Fibroblast of skin of back (primary cell): ENCODE measurements at regions not wholly inside any gene's neighbourhood (a gene's known extent, or its start where the extent isn't known, plus 50 kb on each side); places are given as distances from the start of the nearest gene placed in this dataset.

Experiments
- DNase-seq: peaks from one replicate; pipeline ENCODE4 v3.0.0-alpha.2; 2013

DNA sequence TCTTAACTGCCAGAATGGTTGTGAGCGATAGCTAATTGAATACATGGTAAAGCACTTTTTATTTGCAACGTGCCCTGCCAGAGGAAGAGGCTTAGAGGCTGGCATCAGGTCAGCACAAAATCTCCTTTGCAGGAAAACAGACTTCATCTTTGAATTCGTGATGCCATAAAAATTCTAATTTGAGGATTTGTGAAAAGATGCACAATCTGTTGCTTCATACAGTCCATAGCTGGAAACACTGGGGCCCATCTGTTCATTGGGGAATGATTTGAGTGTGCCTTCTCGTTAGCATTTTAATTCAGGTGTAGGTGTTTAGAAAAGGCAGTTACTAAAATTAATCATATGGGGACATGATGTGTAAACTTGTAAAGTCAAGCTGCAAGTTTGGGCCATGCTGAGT lies 876.0 kb downstream of the SLC4A3 start:
- DNase-seq, result no peak

DNA sequence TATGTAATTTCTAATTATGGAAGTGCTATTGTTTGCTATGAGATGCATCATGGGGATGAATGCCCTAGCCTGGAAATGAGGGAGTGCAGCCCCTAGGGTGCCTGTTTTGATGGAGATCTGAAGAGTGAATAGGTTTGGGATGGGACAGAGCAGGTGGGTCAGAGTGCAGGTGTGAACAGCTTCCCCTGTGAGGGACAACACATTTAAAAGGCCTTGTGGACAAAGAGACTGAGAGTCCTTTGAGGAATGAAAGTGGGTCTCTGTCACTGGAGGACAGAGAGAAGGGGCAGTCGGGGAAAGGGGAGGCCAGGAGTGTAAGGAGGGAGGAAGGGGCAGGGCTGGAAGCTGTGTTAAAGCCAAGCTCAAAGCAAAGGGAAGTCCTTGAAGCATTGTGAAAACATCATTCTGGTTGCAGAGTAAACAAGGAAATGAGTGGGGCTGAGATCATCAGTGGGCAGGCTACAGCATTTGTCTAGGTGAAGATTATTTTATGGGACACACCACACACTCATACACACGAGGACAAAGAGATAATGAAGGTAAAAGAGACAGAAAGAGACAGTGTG lies 877.6 kb downstream of the SLC4A3 start:
- peak; percentile 48 for DNase-seq

DNA sequence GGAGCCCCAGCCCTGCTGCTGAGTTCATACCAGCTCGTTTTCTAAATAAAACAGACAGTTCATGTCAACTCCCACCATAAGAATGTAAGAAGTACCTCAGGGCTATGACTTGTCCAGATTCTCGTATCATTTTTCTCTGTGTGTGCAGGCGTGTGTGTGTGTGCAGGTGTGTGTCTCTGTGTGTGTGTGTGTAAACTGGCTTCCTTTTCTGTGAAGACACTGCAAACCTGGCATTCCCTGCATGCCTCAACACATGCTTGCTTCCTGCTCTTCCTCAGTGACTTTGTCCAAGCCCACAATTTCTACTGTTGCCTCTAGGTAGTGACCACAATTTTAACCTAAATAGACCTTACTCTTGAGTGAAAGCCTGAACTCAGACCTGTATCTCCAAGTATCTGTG lies 879.0 kb downstream of the SLC4A3 start:
- DNase-seq, result peak; percentile 15

DNA sequence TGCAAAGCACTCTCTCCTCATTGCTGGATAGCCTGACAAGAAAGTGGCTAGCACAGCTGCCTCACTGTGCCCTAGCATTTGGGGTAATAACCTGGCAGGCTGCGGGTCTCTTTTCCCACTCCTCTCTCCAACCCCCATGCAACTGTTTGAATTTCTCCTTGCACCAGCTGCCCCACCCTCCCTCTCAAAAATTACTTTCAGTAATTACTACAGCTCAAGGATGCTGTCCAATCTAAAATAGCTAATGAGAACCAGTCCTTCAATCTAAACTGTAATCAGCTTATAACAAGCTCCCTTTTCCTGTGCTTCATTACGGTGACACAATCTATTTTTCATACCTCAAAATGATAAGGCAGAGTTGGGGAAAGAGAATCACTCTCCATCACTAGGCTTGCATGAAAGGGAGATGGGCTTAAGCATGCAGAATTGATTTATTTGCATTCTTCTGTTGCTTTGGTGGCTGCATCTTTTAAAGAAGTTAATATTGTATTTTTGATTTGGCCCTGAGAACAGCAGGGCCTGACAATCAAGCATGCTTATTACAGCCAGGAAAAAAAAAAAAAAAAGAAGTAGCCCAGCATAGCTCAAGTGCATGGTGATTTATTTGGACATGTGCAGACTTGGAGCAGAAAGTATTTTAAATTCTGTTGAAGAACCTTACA lies 881.8 kb downstream of the SLC4A3 start:
- no peak for DNase-seq

- DNase-seq, result no peak
Measured at GRCh38 chr2:220509966-220510365, 882.5 kb downstream of the SLC4A3 start.

GRCh38 chr2:220510668-220511067 lies 883.2 kb downstream of the SLC4A3 start:
- DNase-seq, result peak; percentile 67

DNA sequence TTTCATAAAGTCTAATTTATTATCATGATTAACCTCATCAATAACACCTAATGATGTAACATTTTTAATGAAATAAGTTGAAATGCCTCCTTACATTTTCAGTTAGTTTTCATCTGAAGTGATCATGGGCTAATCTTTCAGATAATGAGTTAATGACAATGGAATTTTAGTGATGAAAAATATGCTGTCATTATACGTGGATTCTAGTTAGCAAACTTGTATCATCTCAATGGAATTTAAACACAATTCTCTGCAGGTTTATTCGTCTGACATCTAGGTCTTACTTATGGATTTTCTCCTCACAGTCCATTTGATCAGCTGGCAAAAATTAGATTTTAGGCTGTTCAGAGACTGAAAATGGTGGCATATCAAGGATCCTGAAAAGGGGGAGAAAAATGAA lies 885.0 kb downstream of the SLC4A3 start:
- DNase-seq, result peak; percentile 72

DNA sequence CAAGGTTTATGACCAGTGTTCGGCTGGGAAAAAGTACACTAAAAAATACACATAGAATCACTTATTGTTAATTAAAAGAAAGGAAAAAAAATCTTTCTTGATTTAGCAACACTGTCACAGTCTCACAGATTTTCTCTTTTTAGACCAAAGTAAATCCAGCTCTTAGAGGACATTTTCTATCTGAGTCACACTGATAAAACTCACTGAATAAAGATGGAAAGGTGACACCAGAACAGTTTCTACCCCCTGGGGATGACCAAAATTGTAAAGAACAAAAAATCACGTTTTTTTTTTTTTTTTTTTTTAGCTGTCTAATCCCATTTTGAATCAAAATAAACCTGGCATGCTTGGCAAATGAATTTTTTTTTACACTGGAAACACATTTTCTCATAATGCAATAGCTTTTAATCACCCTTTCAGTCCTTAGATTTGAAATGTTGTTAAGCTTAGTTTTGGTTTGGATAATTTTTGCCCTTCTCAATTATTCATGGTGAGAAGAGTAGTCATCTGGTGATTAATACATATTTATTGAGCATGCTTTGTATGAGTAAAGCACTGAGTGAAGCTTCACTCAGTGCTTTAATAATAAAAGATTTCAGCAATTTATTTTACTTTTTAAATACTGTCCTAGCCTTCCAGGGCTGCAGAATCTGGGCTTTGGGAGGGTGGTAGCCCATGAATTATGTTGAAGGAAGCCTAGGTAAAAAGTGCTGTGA lies 886.3 kb downstream of the SLC4A3 start:
- peak; percentile 38 for DNase-seq

GRCh38 chr2:220521551-220521950 lies 894.1 kb downstream of the SLC4A3 start:
- no peak for DNase-seq

DNA sequence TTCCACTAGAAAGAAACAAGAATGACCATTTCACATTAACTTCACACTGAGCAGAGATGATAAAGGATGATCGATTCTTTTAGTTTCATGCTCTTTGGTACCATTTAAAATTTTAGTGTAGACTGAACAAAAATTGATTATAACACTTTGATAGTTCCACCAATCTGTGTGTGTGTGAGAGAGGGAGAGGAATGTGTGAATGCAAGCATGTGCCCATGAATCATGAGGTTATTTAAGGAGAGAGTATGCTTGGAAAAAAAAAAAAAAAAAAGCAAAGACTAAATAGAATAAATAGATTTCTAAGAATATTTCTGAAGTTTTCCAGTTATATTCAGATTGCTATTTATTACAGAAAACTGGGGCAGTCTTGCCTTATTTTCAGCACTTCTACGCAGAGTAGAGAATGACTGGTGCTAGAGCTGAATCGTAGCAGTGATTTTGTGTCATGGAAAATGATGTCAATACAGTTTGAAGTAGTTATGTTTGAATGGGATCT lies 900.8 kb downstream of the SLC4A3 start:
- peak; percentile 23 for DNase-seq

DNA sequence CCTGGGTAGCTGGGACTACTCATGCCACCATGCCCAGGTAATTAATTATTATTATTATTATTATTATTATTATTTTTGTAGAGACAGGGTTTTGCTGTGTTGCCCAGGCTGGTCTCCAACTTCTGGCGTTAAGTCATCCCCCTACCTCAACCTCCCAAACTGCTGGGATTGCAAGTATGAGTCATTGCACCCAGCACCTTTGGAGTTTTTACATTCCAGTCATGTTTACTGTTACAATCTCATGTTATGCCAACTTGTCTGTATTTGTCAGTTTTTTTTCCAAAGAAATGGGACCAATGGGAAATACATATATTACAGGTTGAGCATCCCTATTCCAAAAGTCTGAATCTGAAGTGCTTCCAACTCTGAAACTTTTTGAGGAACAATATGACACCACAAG lies 903.8 kb downstream of the SLC4A3 start:
- no peak for DNase-seq

DNA sequence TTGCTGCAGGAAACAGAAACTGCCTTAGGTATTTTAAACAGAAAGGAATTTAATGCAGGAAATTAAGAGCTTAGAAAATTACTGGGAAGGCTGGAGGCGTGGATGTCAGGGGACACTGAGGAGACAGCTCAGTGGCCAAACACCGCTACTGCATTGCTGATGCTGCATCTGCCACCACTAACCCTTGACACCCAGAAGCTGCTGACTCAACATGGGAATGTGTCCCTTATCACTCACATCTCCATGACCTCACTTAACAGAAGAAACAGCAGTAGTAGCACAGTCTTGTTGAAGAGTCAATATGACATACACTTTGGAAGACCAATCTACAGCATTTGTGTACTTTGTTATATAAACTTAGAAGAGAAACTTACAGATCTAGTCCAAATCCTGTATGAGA lies 906.1 kb downstream of the SLC4A3 start:
- peak; percentile 64 for DNase-seq

DNA sequence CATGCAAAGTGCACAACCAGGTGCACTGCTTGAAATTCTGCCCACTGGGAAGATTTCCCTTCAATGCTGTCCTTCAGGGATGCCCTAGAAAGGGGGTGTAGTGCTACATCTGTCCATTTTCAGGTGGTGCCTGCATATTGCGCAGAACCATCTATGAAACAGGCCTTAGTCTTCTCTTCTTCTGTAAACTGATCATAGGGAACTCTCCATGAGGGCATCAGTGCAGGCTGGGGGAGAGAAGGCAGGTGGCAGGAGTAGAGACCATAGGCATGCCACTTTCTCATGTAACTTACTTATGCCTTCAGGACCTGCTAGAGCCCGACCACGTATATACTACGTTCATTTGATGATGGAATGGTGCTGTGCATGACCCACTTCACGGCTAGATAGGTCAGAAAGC lies 912.1 kb downstream of the SLC4A3 start:
- DNase-seq, result no peak

GRCh38 chr2:220544049-220544448 lies 916.6 kb downstream of the SLC4A3 start:
- no peak for DNase-seq

DNA sequence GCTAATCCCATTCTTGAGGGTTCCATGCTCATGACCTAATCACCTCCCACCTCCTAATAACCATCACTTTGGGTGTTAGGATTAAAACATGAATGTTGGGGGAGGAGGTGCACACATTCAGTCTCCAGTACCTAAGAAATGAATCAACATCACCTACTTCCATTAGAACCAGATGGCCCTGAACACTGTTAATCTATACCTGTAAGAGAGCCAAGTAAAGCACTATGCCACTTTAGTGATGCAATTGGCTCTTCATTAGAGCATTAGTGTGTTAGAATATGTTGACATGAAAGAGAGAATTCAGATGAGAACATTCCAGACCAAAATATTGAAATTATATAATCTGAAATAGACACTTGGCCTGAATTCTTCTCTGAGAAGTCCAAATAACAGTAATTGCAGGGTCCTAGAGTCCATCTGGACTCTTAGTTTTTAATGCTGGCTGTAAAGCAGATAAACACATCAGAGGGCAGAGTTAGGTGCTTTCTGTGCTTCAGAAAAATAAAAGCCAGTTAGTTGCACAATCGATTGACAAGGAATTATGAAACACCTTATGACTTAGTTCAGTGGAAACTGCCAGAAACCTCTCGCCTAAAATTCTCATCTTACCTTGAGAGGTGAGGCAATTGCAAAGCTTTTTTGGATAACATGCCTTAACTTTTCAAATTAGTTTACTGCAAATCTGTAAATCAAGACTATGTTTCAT lies 923.7 kb downstream of the SLC4A3 start:
- DNase-seq, result no peak

DNA sequence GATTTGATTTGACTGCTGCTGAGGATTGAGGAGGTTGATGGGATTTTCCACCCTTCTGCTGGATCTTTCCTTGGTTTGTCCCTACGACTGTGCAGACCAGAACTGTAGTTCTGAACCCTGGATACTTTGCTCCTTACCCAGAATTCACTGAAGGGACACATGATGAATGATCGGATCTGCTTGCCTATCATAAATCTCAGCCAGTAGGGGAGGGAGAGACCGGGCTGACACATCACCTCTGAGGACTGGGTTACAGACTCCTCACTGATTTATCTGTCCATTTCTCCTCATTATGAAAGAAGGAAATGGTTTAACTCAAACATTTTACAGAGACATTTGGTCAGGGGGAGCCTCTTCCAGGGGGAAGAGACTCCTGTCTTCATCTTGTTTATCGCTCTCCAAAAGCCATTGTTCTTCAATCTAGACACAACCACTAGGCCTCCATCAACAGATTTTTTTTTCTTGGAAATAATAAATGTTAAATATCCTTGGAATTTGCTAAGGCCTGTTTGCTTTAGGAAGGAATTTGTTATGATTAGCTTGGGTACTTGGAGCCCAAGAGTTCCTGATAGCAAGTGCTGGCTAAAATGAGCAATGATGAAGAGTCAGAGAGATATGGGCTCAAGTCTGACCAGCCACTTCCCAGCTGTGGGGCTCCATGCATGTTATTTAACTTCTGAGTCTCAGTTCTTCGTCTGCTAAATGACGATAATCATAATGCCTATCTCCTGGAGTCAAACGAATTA lies 925.5 kb downstream of the SLC4A3 start:
- DNase-seq, result peak; percentile 63

GRCh38 chr2:220555961-220556630 lies 928.7 kb downstream of the SLC4A3 start:
- peak; percentile 46 for DNase-seq

- peak; percentile 60 for DNase-seq
Measured at GRCh38 chr2:220556658-220557057, 929.2 kb downstream of the SLC4A3 start.

DNA sequence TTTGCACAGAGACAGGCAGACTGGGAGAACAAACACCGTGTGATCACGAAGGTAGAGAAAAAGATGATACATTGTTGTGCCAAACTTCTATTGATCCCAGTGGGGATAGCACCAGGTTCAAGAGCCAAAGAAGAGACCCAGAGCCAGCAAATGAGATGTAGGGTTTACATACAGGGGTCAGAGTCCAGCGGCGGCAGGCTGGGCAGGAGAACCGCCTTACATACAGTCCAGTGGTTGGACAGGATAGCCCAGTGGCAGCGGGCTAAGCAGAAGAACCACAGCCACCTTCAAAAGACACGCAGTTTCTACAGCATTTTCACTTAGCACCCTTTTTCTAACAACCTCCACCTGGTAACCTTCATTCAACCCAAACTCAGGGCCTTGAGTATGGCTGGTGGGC lies 932.8 kb downstream of the SLC4A3 start:
- DNase-seq, result no peak

GRCh38 chr2:220562375-220563140 lies 935.1 kb downstream of the SLC4A3 start:
- DNase-seq, result no peak

- no peak for DNase-seq
Measured at GRCh38 chr2:220568296-220568695, 940.9 kb downstream of the SLC4A3 start.
